ENCODE measurements at regions not wholly inside any gene's neighbourhood (a gene's known extent, or its start where the extent isn't known, plus 50 kb on each side); places are given as distances from the start of the nearest gene placed in this dataset.

- WGBS (ENCODE audit: missing lambda C conversion rate): 8% methylated on average over 4 of the region's 5 CpGs
- DNase-seq (ENCODE audit: low read depth in 1 of 2, low spot score in 1 of 2) (no peak), ATAC-seq (no peak), FAIRE-seq (no peak)
- TF ChIP-seq CTCF (IDR thresholded peaks at IDR 0.05) (no peak), MAZ (IDR thresholded peaks at IDR 0.05; ENCODE audit: borderline replicate concordance, low read depth, low read length) (no peak), HOXA7 (CRISPR knock-in tag; IDR thresholded peaks at IDR 0.05) (no peak), SREBF2 (IDR thresholded peaks at IDR 0.05) (no peak), BHLHE40 (IDR thresholded peaks at IDR 0.05; ENCODE audit: low read depth, low read length) (no peak), TP53 (CRISPR knock-in tag; IDR thresholded peaks at IDR 0.05) (no peak), NFE2L2 (conservative IDR thresholded peaks at IDR 0.05; ENCODE audit: low read length) (no peak)
- TF ChIP-seq, protein P1, sequence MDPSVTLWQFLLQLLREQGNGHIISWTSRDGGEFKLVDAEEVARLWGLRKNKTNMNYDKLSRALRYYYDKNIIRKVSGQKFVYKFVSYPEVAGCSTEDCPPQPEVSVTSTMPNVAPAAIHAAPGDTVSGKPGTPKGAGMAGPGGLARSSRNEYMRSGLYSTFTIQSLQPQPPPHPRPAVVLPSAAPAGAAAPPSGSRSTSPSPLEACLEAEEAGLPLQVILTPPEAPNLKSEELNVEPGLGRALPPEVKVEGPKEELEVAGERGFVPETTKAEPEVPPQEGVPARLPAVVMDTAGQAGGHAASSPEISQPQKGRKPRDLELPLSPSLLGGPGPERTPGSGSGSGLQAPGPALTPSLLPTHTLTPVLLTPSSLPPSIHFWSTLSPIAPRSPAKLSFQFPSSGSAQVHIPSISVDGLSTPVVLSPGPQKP (IDR thresholded peaks at IDR 0.05; ENCODE audit: low read depth, low read length): no peak
- no peak overlapping the region for H3K4me3 ChIP-seq
- H3K27ac ChIP-seq: no peak overlapping the region
- ChIA-PET CTCF (no interaction called here), POLR2A (no interaction called here)
- no peaks in the 10 kb centered on the region for H3K9me3 ChIP-seq
- no peaks in the 10 kb centered on the region for H3K4me1 ChIP-seq
- no peak overlapping the region for H3K4me2 ChIP-seq
These were observed 340.4 kb downstream of the CDH26 start for GRCh38 chr20:60298647-60299046.

- DNase-seq (ENCODE audit: low read depth in 1 of 2, low spot score in 1 of 2) (no peak), ATAC-seq (no peak), FAIRE-seq (no peak)
- H3K27ac ChIP-seq: no peak overlapping the region
- H3K4me3 ChIP-seq: no peak overlapping the region
- CTCF ChIA-PET: no interaction called here
- no peaks in the 10 kb centered on the region for H3K4me1 ChIP-seq
- WGBS (ENCODE audit: missing lambda C conversion rate): 21% methylated on average over 12 of the region's 12 CpGs
- no peak overlapping the region for H3K4me2 ChIP-seq
- TF ChIP-seq HMGXB4 (CRISPR knock-in tag; IDR thresholded peaks at IDR 0.05; ENCODE audit: borderline replicate concordance) (no peak), CEBPB (IDR thresholded peaks at IDR 0.05) (no peak), ESRRA (IDR thresholded peaks at IDR 0.05; ENCODE audit: borderline replicate concordance, low read length) (no peak), ZNF302 (CRISPR knock-in tag; IDR thresholded peaks at IDR 0.05) (no peak), NR3C1 (IDR thresholded peaks at IDR 0.05) (no peak), TP53 (CRISPR knock-in tag; IDR thresholded peaks at IDR 0.05) (no peak), ZSCAN20 (CRISPR knock-in tag; IDR thresholded peaks at IDR 0.05) (no peak), CHD4 (IDR thresholded peaks at IDR 0.05; ENCODE audit: borderline replicate concordance) (no peak), HOXA7 (CRISPR knock-in tag; IDR thresholded peaks at IDR 0.05) (no peak), SMC3 (IDR thresholded peaks at IDR 0.05) (no peak), ZC3H11A (IDR thresholded peaks at IDR 0.05) (no peak), MAX (IDR thresholded peaks at IDR 0.05) (no peak), POLR2AphosphoS2 (conservative IDR thresholded peaks at IDR 0.05; ENCODE audit: low read length) (no peak), HDAC2 (IDR thresholded peaks at IDR 0.05) (no peak), JUNB (IDR thresholded peaks at IDR 0.05) (no peak), HEYL (CRISPR knock-in tag; IDR thresholded peaks at IDR 0.05) (no peak), CHD2 (IDR thresholded peaks at IDR 0.05; ENCODE audit: low read length, partially characterized antibody) (no peak), GATA3 (IDR thresholded peaks at IDR 0.05; ENCODE audit: borderline replicate concordance) (no peak), NFE2L2 (conservative IDR thresholded peaks at IDR 0.05; ENCODE audit: low read length) (no peak)
- TF ChIP-seq, protein P2, sequence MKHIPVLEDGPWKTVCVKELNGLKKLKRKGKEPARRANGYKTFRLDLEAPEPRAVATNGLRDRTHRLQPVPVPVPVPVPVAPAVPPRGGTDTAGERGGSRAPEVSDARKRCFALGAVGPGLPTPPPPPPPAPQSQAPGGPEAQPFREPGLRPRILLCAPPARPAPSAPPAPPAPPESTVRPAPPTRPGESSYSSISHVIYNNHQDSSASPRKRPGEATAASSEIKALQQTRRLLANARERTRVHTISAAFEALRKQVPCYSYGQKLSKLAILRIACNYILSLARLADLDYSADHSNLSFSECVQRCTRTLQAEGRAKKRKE (CRISPR knock-in tag; IDR thresholded peaks at IDR 0.05; ENCODE audit: low read depth): no peak
- no peaks in the 10 kb centered on the region for H3K9me3 ChIP-seq
- POLR2A ChIA-PET: no interaction called here
These were observed 341.7 kb downstream of the CDH26 start for GRCh38 chr20:60299951-60300350.
